ENCODE measurements at regions not wholly inside any gene's neighbourhood (a gene's known extent, or its start where the extent isn't known, plus 50 kb on each side); places are given as distances from the start of the nearest gene placed in this dataset.
"Not testable (repeated sequence)": the region's sequence is repeated elsewhere in the genome, so short reads cannot be mapped to it uniquely, and the experiment has no call there.

- no peak for FAIRE-seq
- TF ChIP-seq TAF1 (IDR thresholded peaks at IDR 0.05; ENCODE audit: borderline replicate concordance, low read depth, low read length) (no peak), POLR2AphosphoS5 (IDR thresholded peaks at IDR 0.05; ENCODE audit: low read depth, low read length) (no peak), POLR2A (IDR thresholded peaks at IDR 0.05; ENCODE audit: low read depth, low read length) (no peak)
Measured at GRCh38 chr4:63218856-63219255, 1190.4 kb downstream of the TECRL start.

GRCh38 chr4:63214076-63214475 is 1195.2 kb downstream of the TECRL start:
- FAIRE-seq (no peak), DNase-seq (ENCODE audit: insufficient read length) (no peak)
- TF ChIP-seq POLR2AphosphoS5 (IDR thresholded peaks at IDR 0.05; ENCODE audit: low read depth, low read length): no peak
- no peak for TF ChIP-seq POLR2A (IDR thresholded peaks at IDR 0.05; ENCODE audit: low read depth, low read length)
- TF ChIP-seq TAF1 (IDR thresholded peaks at IDR 0.05; ENCODE audit: borderline replicate concordance, low read depth, low read length): no peak

More at GRCh38 chr4:63218856-63219255, 1190.4 kb downstream of the TECRL start:
- DNase-seq (ENCODE audit: insufficient read length): no peak

GRCh38 chr4:63211776-63212479 is 1197.3 kb downstream of the TECRL start:
- TF ChIP-seq POLR2A (IDR thresholded peaks at IDR 0.05; ENCODE audit: low read depth, low read length) (no peak), POLR2AphosphoS5 (IDR thresholded peaks at IDR 0.05; ENCODE audit: low read depth, low read length) (no peak), TAF1 (IDR thresholded peaks at IDR 0.05; ENCODE audit: borderline replicate concordance, low read depth, low read length) (no peak)
- FAIRE-seq (no peak), DNase-seq (ENCODE audit: insufficient read length) (no peak)

GRCh38 chr4:63211375-63211774 is 1197.9 kb downstream of the TECRL start:
- TF ChIP-seq POLR2AphosphoS5 (IDR thresholded peaks at IDR 0.05; ENCODE audit: low read depth, low read length): no peak
- TF ChIP-seq TAF1 (IDR thresholded peaks at IDR 0.05; ENCODE audit: borderline replicate concordance, low read depth, low read length): no peak
- TF ChIP-seq POLR2A (IDR thresholded peaks at IDR 0.05; ENCODE audit: low read depth, low read length): no peak
- FAIRE-seq: no peak
- no peak for DNase-seq (ENCODE audit: insufficient read length)

- DNase-seq (ENCODE audit: insufficient read length); FAIRE-seq: not testable (repeated sequence)
Measured at GRCh38 chr4:63193029-63193428, 1216.2 kb downstream of the TECRL start.

- TF ChIP-seq TAF1 (IDR thresholded peaks at IDR 0.05; ENCODE audit: borderline replicate concordance, low read depth, low read length): no peak
- TF ChIP-seq POLR2A (IDR thresholded peaks at IDR 0.05; ENCODE audit: low read depth, low read length): no peak
- TF ChIP-seq POLR2AphosphoS5 (IDR thresholded peaks at IDR 0.05; ENCODE audit: low read depth, low read length): no peak
- no peak for FAIRE-seq
- no peak for DNase-seq (ENCODE audit: insufficient read length)
Measured at GRCh38 chr4:63171341-63171740, 1237.9 kb downstream of the TECRL start.

- DNase-seq (ENCODE audit: insufficient read length): no peak
- TF ChIP-seq POLR2A (IDR thresholded peaks at IDR 0.05; ENCODE audit: low read depth, low read length): no peak
- no peak for TF ChIP-seq POLR2AphosphoS5 (IDR thresholded peaks at IDR 0.05; ENCODE audit: low read depth, low read length)
- FAIRE-seq: no peak
Measured at GRCh38 chr4:63170923-63171322, 1238.3 kb downstream of the TECRL start.

- DNase-seq (ENCODE audit: insufficient read length) (no peak), FAIRE-seq (no peak)
- TF ChIP-seq POLR2AphosphoS5 (IDR thresholded peaks at IDR 0.05; ENCODE audit: low read depth, low read length): no peak
Measured at GRCh38 chr4:63169836-63170235, 1239.4 kb downstream of the TECRL start.

GRCh38 chr4:63155561-63155960 is 1253.7 kb downstream of the TECRL start:
- FAIRE-seq (no peak), DNase-seq (ENCODE audit: insufficient read length) (no peak)
- TF ChIP-seq TAF1 (IDR thresholded peaks at IDR 0.05; ENCODE audit: borderline replicate concordance, low read depth, low read length): no peak
- TF ChIP-seq POLR2A (IDR thresholded peaks at IDR 0.05; ENCODE audit: low read depth, low read length): no peak
- no peak for TF ChIP-seq POLR2AphosphoS5 (IDR thresholded peaks at IDR 0.05; ENCODE audit: low read depth, low read length)

- FAIRE-seq (no peak), DNase-seq (ENCODE audit: insufficient read length) (no peak)
- TF ChIP-seq POLR2A (IDR thresholded peaks at IDR 0.05; ENCODE audit: low read depth, low read length) (no peak), TAF1 (IDR thresholded peaks at IDR 0.05; ENCODE audit: borderline replicate concordance, low read depth, low read length) (no peak), POLR2AphosphoS5 (IDR thresholded peaks at IDR 0.05; ENCODE audit: low read depth, low read length) (no peak)
Measured at GRCh38 chr4:63123441-63123840, 1285.8 kb downstream of the TECRL start.

GRCh38 chr4:63122955-63123354 is 1286.3 kb downstream of the TECRL start:
- DNase-seq (ENCODE audit: insufficient read length): no peak
- TF ChIP-seq TAF1 (IDR thresholded peaks at IDR 0.05; ENCODE audit: borderline replicate concordance, low read depth, low read length) (no peak), POLR2AphosphoS5 (IDR thresholded peaks at IDR 0.05; ENCODE audit: low read depth, low read length) (no peak), POLR2A (IDR thresholded peaks at IDR 0.05; ENCODE audit: low read depth, low read length) (no peak)
- FAIRE-seq: no peak

GRCh38 chr4:63106600-63106999 is 1302.7 kb downstream of the TECRL start:
- no peak for TF ChIP-seq POLR2AphosphoS5 (IDR thresholded peaks at IDR 0.05; ENCODE audit: low read depth, low read length)
- no peak for TF ChIP-seq POLR2A (IDR thresholded peaks at IDR 0.05; ENCODE audit: low read depth, low read length)
- TF ChIP-seq TAF1 (IDR thresholded peaks at IDR 0.05; ENCODE audit: borderline replicate concordance, low read depth, low read length): no peak
- FAIRE-seq (no peak), DNase-seq (ENCODE audit: insufficient read length) (no peak)

GRCh38 chr4:63105839-63106238 is 1303.4 kb downstream of the TECRL start:
- FAIRE-seq: no peak
- DNase-seq (ENCODE audit: insufficient read length): no peak
- TF ChIP-seq TAF1 (IDR thresholded peaks at IDR 0.05; ENCODE audit: borderline replicate concordance, low read depth, low read length) (no peak), POLR2A (IDR thresholded peaks at IDR 0.05; ENCODE audit: low read depth, low read length) (no peak), POLR2AphosphoS5 (IDR thresholded peaks at IDR 0.05; ENCODE audit: low read depth, low read length) (no peak)
